Mesenchymal stem cell (in vitro differentiated cells and primary cell): ENCODE measurements at regions not wholly inside any gene's neighbourhood (a gene's known extent, or its start where the extent isn't known, plus 50 kb on each side); places are given as distances from the start of the nearest gene placed in this dataset.

ENCODE experiments used
- DNase-seq: peaks from one replicate; pipeline ENCODE4 v3.0.0-alpha.2; 2013
- H2AFZ ChIP-seq: one replicate; pipeline ENCODE4 v1.6.1; 2013; ENCODE audit warnings: low read depth, mild to moderate bottlenecking, control low read depth, inconsistent platforms, low read length, moderate library complexity
- H2AK5ac ChIP-seq: 2 replicates; pipeline ENCODE4 v1.6.1; 2013; ENCODE audit warnings: low read length, moderate library complexity, mild to moderate bottlenecking, inconsistent platforms; ENCODE audit not compliant: severe bottlenecking
- H2BK120ac ChIP-seq: one replicate; pipeline ENCODE4 v1.6.1; 2013; ENCODE audit warnings: low read depth, mild to moderate bottlenecking, inconsistent platforms, low read length, moderate library complexity
- H2BK12ac ChIP-seq, 2 experiments: one replicate each; pipeline ENCODE4 v1.6.1; 2013; ENCODE audit warnings: inconsistent platforms in 2 of 2, low read length in 2 of 2, mild to moderate bottlenecking in 2 of 2, moderate library complexity in 2 of 2, control low read depth in 1 of 2
- H2BK15ac ChIP-seq: one replicate; pipeline ENCODE4 v1.6.1; 2013; ENCODE audit warnings: mild to moderate bottlenecking, low read depth, inconsistent platforms; ENCODE audit not compliant: poor library complexity, severe bottlenecking
- H2BK5ac ChIP-seq: 2 replicates; pipeline ENCODE4 v1.6.1; 2013; ENCODE audit warnings: low read depth, mild to moderate bottlenecking, low read length, control low read depth, inconsistent platforms; ENCODE audit not compliant: poor library complexity, severe bottlenecking
- H3K14ac ChIP-seq, 2 experiments: one replicate each; pipeline ENCODE4 v1.6.1; 2013; ENCODE audit warnings: inconsistent platforms in 2 of 2, low read length in 2 of 2, control low read depth in 1 of 2, mild to moderate bottlenecking in 1 of 2, moderate library complexity in 1 of 2
- H3K18ac ChIP-seq, 2 experiments: one replicate each; pipeline ENCODE4 v1.6.1; 2013; ENCODE audit warnings: inconsistent platforms in 2 of 2, low read length in 2 of 2, control low read depth in 1 of 2, low read depth in 1 of 2, mild to moderate bottlenecking in 1 of 2
- H3K23ac ChIP-seq, 2 experiments: one replicate each; pipeline ENCODE4 v1.6.1; 2013; ENCODE audit warnings: inconsistent platforms in 2 of 2, low read length in 2 of 2, mild to moderate bottlenecking in 2 of 2, moderate library complexity in 2 of 2, control low read depth in 1 of 2
- H3K27ac ChIP-seq: 2 replicates; pipeline ENCODE4 v1.5.1; 2013; ENCODE audit warnings: mild to moderate bottlenecking, moderate library complexity, low read length, control low read depth, inconsistent platforms; ENCODE audit not compliant: poor library complexity, severe bottlenecking
- H3K27me3 ChIP-seq, 2 experiments: 2 replicates each; pipeline versions ENCODE4 v1.6.1 to v1.7.0; 2013; ENCODE audit warnings: low read length in 2 of 2, mild to moderate bottlenecking in 2 of 2, moderate library complexity in 2 of 2, control low read depth in 1 of 2, inconsistent platforms in 1 of 2; ENCODE audit not compliant: control insufficient read depth in 1 of 2, insufficient read depth in 1 of 2
- H3K36me3 ChIP-seq, 2 experiments: 2 replicates each; pipeline versions ENCODE4 v1.6.1 to v1.7.0; 2013; ENCODE audit warnings: low read length in 2 of 2, control low read depth in 1 of 2, inconsistent platforms in 1 of 2, low read depth in 1 of 2, mild to moderate bottlenecking in 1 of 2; ENCODE audit not compliant: insufficient read depth in 2 of 2, control insufficient read depth in 1 of 2
- H3K4ac ChIP-seq, 2 experiments: one replicate each; pipeline ENCODE4 v1.6.1; 2013; ENCODE audit warnings: inconsistent platforms in 2 of 2, low read length in 2 of 2, mild to moderate bottlenecking in 2 of 2, moderate library complexity in 2 of 2, control low read depth in 1 of 2, low read depth in 1 of 2
- H3K4me1 ChIP-seq: 2 replicates; pipeline ENCODE4 v1.6.1; 2013; ENCODE audit warnings: low read depth, low read length, control low read depth; ENCODE audit not compliant: control insufficient read depth, insufficient read depth
- H3K4me2 ChIP-seq: 2 replicates; pipeline ENCODE4 v1.6.1; 2013; ENCODE audit warnings: low read length, mild to moderate bottlenecking, inconsistent platforms; ENCODE audit not compliant: poor library complexity, severe bottlenecking
- H3K4me3 ChIP-seq, 2 experiments: 2 replicates each; pipeline versions ENCODE4 v1.5.1 to v1.7.0; 2013; ENCODE audit warnings: low read length in 2 of 2, mild to moderate bottlenecking in 2 of 2, control low read depth in 1 of 2, low read depth in 1 of 2; ENCODE audit not compliant: insufficient read depth in 1 of 2
- H3K79me1 ChIP-seq: replicated peaks from 2 replicates; pipeline ENCODE4 v1.6.1; 2013; ENCODE audit warnings: mild to moderate bottlenecking, control low read depth, low read length, inconsistent platforms; ENCODE audit not compliant: poor library complexity, severe bottlenecking
- H3K9ac ChIP-seq: 2 replicates; pipeline ENCODE4 v1.7.0; 2013; ENCODE audit warnings: mild to moderate bottlenecking, low read length, moderate library complexity
- H3K9me3 ChIP-seq: 2 replicates; pipeline ENCODE4 v1.7.0; 2013; ENCODE audit warnings: mild to moderate bottlenecking, low read length; ENCODE audit not compliant: control insufficient read depth
- H4K8ac ChIP-seq: one replicate; pipeline ENCODE4 v1.6.1; 2013; ENCODE audit warnings: inconsistent platforms, mild to moderate bottlenecking, low read length, moderate library complexity
- H4K91ac ChIP-seq: one replicate; pipeline ENCODE4 v1.6.1; 2013; ENCODE audit warnings: mild to moderate bottlenecking, low read length, inconsistent platforms
- WGBS: methylation state at CpG from one replicate; pipeline ENCODE4 v1.1.7; 2013; ENCODE audit warnings: mixed read lengths; 5-methylcytosine and 5-hydroxymethylcytosine counted together

DNA sequence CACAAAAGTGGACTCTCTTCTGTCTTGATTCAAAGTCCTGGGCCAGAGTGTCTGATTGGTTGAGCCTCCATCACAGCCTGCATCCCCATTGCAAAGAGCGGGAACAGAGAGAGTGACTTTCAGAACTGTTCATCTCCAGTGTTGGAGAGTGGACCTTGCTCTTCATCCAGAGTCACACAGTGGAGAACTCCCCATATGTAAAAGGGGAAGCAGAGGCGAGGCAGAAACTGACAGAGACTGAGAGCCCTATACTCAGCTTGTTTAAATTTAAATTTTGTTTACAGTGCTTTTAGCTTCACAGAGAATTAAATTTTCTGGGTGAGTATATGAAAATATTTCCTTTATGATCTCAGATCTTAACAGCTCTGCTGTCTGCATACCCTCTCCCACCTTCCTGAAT, 70.0 kb upstream of the SSBP2 start:
- Histone ChIP-seq H3K14ac (no peak overlapping the region), H3K18ac (no peak overlapping the region), H3K23ac (no peak overlapping the region), H3K9ac (no peak overlapping the region), H2AK5ac (no peak overlapping the region), H2BK120ac (no peak overlapping the region), H3K27me3 (no peaks in the 10 kb centered on the region), H3K4me1 (peaks cover 6% of the 10 kb centered on the region), H2BK12ac (no peak overlapping the region), H2AFZ (no peak overlapping the region), H3K4ac (no peak overlapping the region), H3K36me3 (no peaks in the 10 kb centered on the region), H2BK5ac (no peak overlapping the region), H4K8ac (no peak overlapping the region), H3K9me3 (no peaks in the 10 kb centered on the region), H4K91ac (no peak overlapping the region), H3K27ac (no peak overlapping the region), H3K79me1 (no peaks in the 10 kb centered on the region), H3K4me3 (no peak overlapping the region), H2BK15ac (no peak overlapping the region), H3K4me2 (no peak overlapping the region)
- 100% methylated on average over 1 of the region's 2 CpGs for WGBS
- no peak for DNase-seq

DNA sequence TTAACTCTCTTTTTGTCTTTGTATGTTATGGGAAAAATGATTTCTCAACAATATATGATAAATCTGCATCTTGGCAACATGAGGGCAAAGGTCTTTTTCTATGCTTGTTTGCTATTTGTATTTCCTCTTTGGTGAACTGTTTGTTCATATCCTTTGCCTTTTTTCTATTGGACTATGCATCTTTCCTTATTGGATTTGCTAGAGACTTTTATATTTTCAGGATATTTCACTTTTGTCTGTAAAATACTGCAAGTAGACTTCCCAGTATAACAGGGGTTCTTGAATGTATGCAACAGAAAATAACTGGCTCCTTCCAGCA, 69.4 kb upstream of the SSBP2 start:
- Histone ChIP-seq H2BK5ac (no peak overlapping the region), H3K36me3 (no peaks in the 10 kb centered on the region), H2AFZ (no peak overlapping the region), H3K23ac (no peak overlapping the region), H3K27me3 (no peaks in the 10 kb centered on the region), H2AK5ac (no peak overlapping the region), H3K18ac (no peak overlapping the region), H3K79me1 (no peaks in the 10 kb centered on the region), H2BK120ac (no peak overlapping the region), H3K4me3 (no peak overlapping the region), H3K4ac (no peak overlapping the region), H4K8ac (no peak overlapping the region), H3K27ac (no peak overlapping the region), H3K9me3 (no peaks in the 10 kb centered on the region), H4K91ac (no peak overlapping the region), H3K9ac (no peak overlapping the region), H3K4me2 (no peak overlapping the region), H2BK12ac (no peak overlapping the region), H3K14ac (no peak overlapping the region), H3K4me1 (peaks cover 4% of the 10 kb centered on the region), H2BK15ac (no peak overlapping the region)
- DNase-seq: no peak

DNA sequence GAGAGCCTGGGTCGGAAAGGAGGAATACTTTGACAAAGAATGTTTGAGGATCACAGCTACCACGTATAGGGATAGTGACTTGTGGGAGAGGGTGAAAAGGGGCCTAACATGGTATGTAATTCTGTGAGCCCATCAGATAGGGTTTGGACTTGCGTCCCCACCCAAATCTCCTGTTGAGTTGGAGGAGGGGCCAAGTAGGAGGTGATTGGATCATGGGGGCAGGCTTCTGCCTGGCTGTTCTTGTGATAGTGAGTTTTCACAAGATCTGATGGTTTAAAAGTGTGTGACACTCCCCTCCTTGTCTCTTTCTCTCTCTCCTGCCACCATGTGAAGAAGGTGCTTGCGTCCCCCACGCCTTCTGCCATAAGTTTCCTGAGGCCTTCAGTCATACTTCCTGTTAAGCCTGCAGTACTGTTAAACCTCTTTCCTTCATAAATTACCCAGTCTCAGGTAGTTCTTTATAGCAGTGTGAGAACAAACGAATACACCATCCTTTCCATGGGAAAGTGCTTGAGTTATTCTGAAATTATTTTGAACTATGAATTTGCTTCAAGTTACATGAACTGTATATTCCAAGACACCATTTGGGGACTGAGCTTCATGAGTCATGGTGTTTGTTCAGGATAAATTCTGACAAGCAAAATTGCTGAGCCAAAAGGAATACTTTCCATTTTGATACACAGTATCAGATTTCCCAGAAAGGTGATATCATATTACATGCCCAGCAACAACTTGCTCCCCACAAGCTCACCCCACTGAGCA, 68.8 kb upstream of the SSBP2 start:
- no peak overlapping the region for H4K8ac ChIP-seq
- H2AFZ ChIP-seq: no peak overlapping the region
- H3K27me3 ChIP-seq: no peaks in the 10 kb centered on the region
- H4K91ac ChIP-seq: no peak overlapping the region
- no peak overlapping the region for H3K4ac ChIP-seq
- H2BK5ac ChIP-seq: no peak overlapping the region
- no peak overlapping the region for H2AK5ac ChIP-seq
- H3K14ac ChIP-seq: no peak overlapping the region
- no peaks in the 10 kb centered on the region for H3K36me3 ChIP-seq
- no peak overlapping the region for H3K18ac ChIP-seq
- H3K27ac ChIP-seq: no peak overlapping the region
- H3K23ac ChIP-seq: no peak overlapping the region
- H2BK15ac ChIP-seq: no peak overlapping the region
- peaks cover 3% of the 10 kb centered on the region for H3K4me1 ChIP-seq
- no peak overlapping the region for H3K9ac ChIP-seq
- no peak for DNase-seq
- no peak overlapping the region for H3K4me3 ChIP-seq
- no peak overlapping the region for H3K4me2 ChIP-seq
- H3K9me3 ChIP-seq: no peaks in the 10 kb centered on the region
- H2BK120ac ChIP-seq: no peak overlapping the region
- no peak overlapping the region for H2BK12ac ChIP-seq
- H3K79me1 ChIP-seq: no peaks in the 10 kb centered on the region
- WGBS: 95% methylated on average over 5 of the region's 6 CpGs

DNA sequence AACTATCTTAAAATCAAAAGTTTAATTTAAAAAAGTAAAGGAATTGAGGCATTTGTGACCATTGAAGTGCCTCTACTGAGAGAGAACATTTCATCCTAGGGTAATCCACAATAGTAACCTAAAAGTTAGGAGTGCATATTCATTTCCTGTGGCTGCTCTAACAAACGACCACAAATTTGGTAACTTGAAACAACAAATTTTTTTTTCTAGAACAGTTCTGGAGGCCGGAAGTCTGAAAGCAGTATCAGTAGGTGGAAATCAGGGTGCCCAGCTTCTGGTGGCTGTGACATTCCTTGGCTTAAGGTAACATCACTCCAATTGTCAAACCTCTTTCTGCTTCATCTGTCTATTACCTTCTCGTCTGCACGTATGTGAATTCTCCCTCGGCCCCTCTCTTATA, 67.1 kb upstream of the SSBP2 start:
- H2BK15ac ChIP-seq: no peak overlapping the region
- no peak overlapping the region for H2BK5ac ChIP-seq
- H3K4me1 ChIP-seq: peaks cover 3% of the 10 kb centered on the region
- H3K18ac ChIP-seq: no peak overlapping the region
- no peak overlapping the region for H3K9ac ChIP-seq
- no peak overlapping the region for H2AFZ ChIP-seq
- no peak overlapping the region for H3K4ac ChIP-seq
- H2AK5ac ChIP-seq: no peak overlapping the region
- H3K9me3 ChIP-seq: no peaks in the 10 kb centered on the region
- H3K4me2 ChIP-seq: no peak overlapping the region
- no peaks in the 10 kb centered on the region for H3K36me3 ChIP-seq
- H4K8ac ChIP-seq: no peak overlapping the region
- no peak overlapping the region for H3K23ac ChIP-seq
- no peak overlapping the region for H3K27ac ChIP-seq
- no peak overlapping the region for H3K4me3 ChIP-seq
- H3K14ac ChIP-seq: no peak overlapping the region
- no peak overlapping the region for H2BK12ac ChIP-seq
- no peak overlapping the region for H2BK120ac ChIP-seq
- H3K27me3 ChIP-seq: no peaks in the 10 kb centered on the region
- no peaks in the 10 kb centered on the region for H3K79me1 ChIP-seq
- no peak for DNase-seq
- H4K91ac ChIP-seq: no peak overlapping the region
- WGBS: 83% methylated on average over 5 of the region's 5 CpGs
